Activated CD8-positive, alpha-beta T cell treated with anti-CD3 and anti-CD28 coated beads, Interleukin-2, amount 10 ng/mL, durations not matched to agents 7 days and 5 days (primary cell): ENCODE measurements at regions not wholly inside any gene's neighbourhood (a gene's known extent, or its start where the extent isn't known, plus 50 kb on each side); places are given as distances from the start of the nearest gene placed in this dataset.
"Not testable (repeated sequence)": the region's sequence is repeated elsewhere in the genome, so short reads cannot be mapped to it uniquely, and the experiment has no call there.

Experiments
- ATAC-seq: fragments of 150-1000 bp; cut with Tn5 transposase; one replicate; pipeline ENCODE4 v1.10.0; 2021; ENCODE audit warnings: moderate library complexity
- CTCF ChIA-PET: fragments of 350-600 bp; sonication (Branson Sonifier 250); formaldehyde crosslinking; loops from one replicate; lab custom pipeline; 2021; ENCODE audit warnings: antibody characterized with exemption; lab: Charles Lee
- POLR2A ChIA-PET: fragments of 350-600 bp; sonication (Branson Sonifier 250); formaldehyde crosslinking; loops from one replicate; lab custom pipeline; 2021; ENCODE audit warnings: antibody characterized with exemption; lab: Charles Lee
- DNase-seq: peaks from one replicate; pipeline ENCODE4 v3.0.0-alpha.2; 2020
- H3K27ac Mint-ChIP-seq: one replicate; pipeline ENCODE4 v1.8.0; 2021; ENCODE audit warnings: mild to moderate bottlenecking, mixed read lengths
- H3K27me3 Mint-ChIP-seq: one replicate; pipeline ENCODE4 v1.8.0; 2021; ENCODE audit warnings: low read depth, mixed read lengths
- H3K36me3 Mint-ChIP-seq: one replicate; pipeline ENCODE4 v1.8.0; 2021; ENCODE audit warnings: low read depth, mixed read lengths
- H3K4me1 Mint-ChIP-seq: one replicate; pipeline ENCODE4 v1.8.0; 2021; ENCODE audit warnings: low read depth, mixed read lengths
- H3K4me3 Mint-ChIP-seq: one replicate; pipeline ENCODE4 v1.8.0; 2021; ENCODE audit warnings: mild to moderate bottlenecking, mixed read lengths
- H3K9me3 Mint-ChIP-seq: one replicate; pipeline ENCODE4 v1.8.0; 2022; ENCODE audit warnings: mixed read lengths; ENCODE audit not compliant: insufficient read depth

DNA sequence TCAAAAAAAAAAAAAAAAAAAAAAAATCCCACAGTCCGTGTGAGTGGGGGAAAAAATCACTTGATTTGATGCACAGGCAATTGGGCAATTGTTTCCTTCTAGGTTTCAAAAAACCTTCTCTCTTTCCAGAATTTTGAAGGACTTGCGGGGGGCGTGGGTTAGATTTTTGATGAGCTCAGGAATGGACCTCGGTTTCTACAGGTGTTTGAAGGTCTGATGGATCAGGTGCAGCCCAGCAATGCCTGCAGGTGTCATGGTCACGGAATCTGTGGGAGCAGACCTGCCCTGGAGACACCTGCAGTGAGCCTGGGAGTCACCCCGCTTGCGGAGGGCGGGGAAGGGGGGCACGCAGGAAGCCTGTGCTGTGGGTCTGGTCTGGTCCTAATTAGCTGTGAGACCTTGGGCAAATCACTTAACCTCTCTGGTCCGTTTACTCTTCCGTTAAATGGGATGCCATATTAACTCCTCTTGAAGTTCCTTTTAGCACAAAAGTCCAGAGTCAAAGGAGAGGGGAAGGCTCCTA, 174.2 kb downstream of the IRF8 start:
- ATAC-seq (no peak), DNase-seq (no peak)
- Mint-ChIP-seq H3K9me3 (no peaks in the 10 kb centered on the region), H3K4me1 (no peaks in the 10 kb centered on the region), H3K36me3 (no peaks in the 10 kb centered on the region), H3K27ac (no peak overlapping the region), H3K4me3 (no peak overlapping the region), H3K27me3 (peaks cover 7% of the 10 kb centered on the region)
- POLR2A ChIA-PET, result no interaction called here
- CTCF ChIA-PET, result interaction anchor here (0.6 to 2.5 kb wide), 7 partner anchors 9 to 1891 kb away, joined by 3 to 11 read pairs (median 3); no protein-coding TSS in a partner anchor

DNA sequence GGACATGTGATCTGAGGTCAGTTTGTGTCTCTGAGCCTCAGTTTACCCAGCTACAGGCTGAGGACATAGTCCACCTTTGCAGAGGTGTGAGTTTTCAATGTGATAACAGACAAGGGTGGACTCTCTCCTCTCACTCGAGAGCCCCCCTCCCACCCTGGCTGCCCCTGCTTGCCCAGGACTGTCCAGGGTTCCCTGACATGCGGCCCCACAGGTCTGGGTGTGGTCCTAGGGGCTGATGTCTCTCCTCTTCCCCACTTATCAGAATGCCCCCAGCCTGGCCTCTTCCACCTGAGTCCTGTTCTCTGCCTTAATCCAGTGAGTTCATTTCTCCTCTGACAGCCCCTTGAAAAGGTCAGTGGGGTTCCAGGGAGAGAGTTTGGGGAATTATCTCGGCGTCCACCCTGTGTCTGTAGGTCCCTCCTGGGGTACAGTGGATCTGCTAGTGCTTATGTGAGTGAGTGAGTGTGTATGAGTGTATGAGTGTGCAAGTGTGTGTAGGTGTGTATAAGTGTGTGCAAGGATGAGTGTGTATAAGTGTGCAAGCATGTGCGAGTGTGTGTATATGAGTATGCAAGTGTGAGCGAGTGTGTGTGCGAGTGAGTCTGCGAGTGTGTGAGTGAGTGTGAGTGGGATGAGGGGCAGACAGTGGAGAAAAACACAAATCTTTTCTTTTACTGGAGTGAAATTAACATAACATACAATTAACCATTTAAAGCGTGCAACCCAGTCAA, 175.0 kb downstream of the IRF8 start:
- ATAC-seq (no peak), DNase-seq (no peak)
- POLR2A ChIA-PET, result no interaction called here
- Mint-ChIP-seq H3K27me3 (peaks cover 7% of the 10 kb centered on the region), H3K4me1 (no peaks in the 10 kb centered on the region), H3K9me3 (no peaks in the 10 kb centered on the region), H3K4me3 (no peak overlapping the region), H3K27ac (no peak overlapping the region), H3K36me3 (no peaks in the 10 kb centered on the region)
- CTCF ChIA-PET, result interaction anchor here (1.4 to 2.5 kb wide), 3 partner anchors 10 to 444 kb away, joined by 5 to 11 read pairs (median 7); no protein-coding TSS in a partner anchor

DNA sequence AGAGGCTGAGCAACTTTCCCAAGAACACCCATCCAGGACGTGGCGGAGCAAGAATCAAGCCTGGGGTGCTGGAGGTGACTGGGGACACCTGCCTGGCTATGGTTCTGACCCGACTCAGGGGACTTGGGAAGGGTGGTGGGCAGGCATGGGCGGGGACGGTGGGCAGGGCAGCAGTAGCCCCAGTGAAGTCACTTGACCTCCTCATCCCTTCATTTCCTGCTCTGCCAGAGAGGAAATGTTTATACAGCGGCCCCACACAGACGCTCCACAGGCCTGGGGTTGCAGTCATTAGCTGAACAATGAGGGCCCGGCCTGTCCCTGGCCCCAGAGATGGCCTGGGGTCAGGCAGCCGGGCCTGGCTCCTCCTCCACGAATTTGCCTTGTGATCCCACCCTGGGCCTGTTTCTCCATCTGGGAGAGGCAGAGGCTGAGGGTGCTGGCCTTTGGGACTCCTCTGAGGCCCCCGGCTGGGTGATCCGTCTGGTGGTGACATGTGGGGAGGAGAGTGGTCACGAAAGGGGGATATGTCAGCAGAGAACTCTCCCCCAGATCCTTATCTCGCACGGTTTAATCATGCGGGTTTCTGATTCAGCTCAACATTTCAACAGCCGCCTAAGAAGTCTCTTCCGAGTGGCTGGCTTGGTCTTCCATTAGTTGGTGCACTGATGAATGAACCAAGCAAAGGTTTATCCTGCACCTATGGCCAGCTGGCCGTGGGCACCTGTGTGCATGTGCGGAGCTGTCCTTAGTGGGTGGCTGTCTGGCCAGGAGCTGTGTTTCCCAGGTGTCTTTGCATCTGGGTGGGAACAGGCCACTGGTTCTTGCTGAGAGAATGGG, 175.9 kb downstream of the IRF8 start:
- ChIA-PET POLR2A (no interaction called here), CTCF (no interaction called here)
- Mint-ChIP-seq H3K4me1 (no peaks in the 10 kb centered on the region), H3K36me3 (no peaks in the 10 kb centered on the region), H3K27ac (no peak overlapping the region), H3K9me3 (no peaks in the 10 kb centered on the region), H3K4me3 (no peak overlapping the region), H3K27me3 (peaks cover 5% of the 10 kb centered on the region)
- DNase-seq (no peak), ATAC-seq (no peak)

DNA sequence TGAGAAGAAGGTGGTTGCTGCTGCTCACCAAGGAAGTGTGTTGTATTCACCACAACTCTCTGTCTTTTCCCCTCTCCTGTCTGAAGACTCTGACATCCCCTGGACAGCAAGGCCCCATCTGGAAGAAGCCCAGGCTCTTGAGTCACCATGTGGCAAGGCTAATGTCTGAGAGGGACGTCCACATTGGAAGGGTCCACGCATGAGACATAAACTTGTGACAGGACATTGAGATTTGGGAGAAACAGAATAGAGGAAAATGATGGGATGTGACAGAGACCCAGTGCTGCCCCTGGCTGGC, 176.5 kb downstream of the IRF8 start:
- CTCF ChIA-PET, result no interaction called here
- Mint-ChIP-seq H3K27me3 (peaks cover 8% of the 10 kb centered on the region), H3K36me3 (no peaks in the 10 kb centered on the region), H3K9me3 (no peaks in the 10 kb centered on the region), H3K4me1 (no peaks in the 10 kb centered on the region), H3K4me3 (no peak overlapping the region), H3K27ac (no peak overlapping the region)
- no peak for ATAC-seq
- POLR2A ChIA-PET, result no interaction called here
- no peak for DNase-seq

DNA sequence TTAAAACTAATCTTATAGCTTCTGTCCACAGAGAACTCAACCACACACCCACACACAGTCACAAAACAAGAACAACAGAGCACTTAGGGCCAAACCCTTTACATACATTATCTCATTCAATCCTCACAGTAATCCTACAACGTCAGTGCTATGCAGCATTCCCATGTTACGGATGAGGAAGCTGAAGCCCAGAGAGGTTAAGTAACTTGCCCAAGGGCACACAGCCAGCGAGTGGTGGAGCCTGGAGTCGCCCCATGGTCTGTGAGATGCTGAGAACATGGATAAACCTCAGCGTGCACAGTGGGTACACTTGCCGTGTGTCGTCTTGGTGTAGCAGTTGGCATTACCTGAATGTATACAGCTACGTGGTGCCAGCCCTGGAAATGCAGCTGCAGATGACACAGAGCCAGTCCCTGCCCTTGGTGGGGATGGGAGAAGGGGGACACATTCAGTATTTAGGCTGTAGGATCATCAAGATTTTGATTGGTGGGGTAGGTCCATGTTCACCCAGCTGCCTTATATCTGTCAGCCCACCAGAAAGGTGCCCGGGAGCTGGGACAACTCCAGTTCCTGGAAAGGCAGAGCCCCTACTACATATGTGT, 177.0 kb downstream of the IRF8 start:
- no peaks in the 10 kb centered on the region for H3K36me3 Mint-ChIP-seq
- no peak for ATAC-seq
- CTCF ChIA-PET, result no interaction called here

DNA sequence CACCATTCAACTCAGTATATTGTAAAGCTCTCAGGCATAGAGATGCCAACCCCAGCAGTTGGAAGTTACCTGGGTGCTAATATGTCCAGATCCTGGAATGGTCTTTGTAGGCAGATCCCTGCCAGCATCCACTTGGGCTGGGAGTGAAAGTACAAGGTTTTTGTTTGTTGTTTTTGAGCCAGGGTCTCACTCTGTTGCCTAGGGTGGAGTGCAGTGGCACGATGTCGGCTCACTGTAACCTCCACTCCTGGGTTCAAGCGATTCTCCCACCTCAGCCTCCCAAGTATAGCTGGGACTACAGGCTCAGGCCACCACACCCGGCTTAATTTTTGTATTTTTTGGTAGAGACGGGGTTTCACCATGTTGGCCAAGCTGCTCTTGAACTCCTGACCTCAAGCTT, 177.6 kb downstream of the IRF8 start:
- Mint-ChIP-seq H3K27me3 (peaks cover 11% of the 10 kb centered on the region), H3K36me3 (no peaks in the 10 kb centered on the region), H3K9me3 (no peaks in the 10 kb centered on the region), H3K27ac (no peak overlapping the region), H3K4me3 (no peak overlapping the region), H3K4me1 (no peaks in the 10 kb centered on the region)
- ChIA-PET CTCF (no interaction called here), POLR2A (no interaction called here)
- ATAC-seq (no peak), DNase-seq (no peak)

More for the DNA sequence above, 177.0 kb downstream of the IRF8 start:
- DNase-seq, result no peak
- Mint-ChIP-seq H3K4me3 (no peak overlapping the region), H3K27me3 (peaks cover 11% of the 10 kb centered on the region), H3K4me1 (no peaks in the 10 kb centered on the region), H3K27ac (no peak overlapping the region), H3K9me3 (no peaks in the 10 kb centered on the region)
- POLR2A ChIA-PET, result no interaction called here

DNA sequence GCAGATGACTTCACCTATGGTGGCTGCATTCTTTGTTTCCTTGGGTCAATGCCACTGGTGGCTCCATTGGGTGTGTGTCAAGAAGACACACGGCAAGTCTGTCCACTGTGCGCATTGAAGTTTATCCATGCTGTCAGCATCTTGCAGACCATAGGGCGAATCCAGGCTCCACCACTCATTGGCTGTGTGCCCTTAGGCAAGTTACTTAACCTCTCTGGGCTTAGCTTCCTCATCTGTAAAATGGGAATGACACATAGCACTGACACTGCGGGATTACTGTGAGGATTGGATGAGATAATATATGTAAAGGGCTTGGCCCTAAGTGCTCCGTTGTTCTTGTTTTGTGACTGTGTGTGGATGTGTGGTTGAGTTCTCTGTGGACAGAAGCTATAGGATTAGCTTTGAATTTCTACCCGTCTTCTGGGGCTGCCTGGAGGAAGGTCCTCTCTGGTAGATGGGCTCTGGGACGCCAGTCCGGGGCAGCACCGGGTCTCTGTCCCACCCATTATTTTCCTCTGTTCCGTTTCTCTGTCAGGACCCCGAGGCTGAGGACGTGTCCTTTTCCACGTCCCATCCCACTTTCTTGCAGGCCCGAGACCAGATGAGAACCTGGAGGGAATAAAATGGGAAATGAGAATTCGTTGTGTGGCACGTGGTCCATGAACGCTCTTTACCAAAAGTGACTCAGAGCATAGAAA, 178.4 kb downstream of the IRF8 start:
- Mint-ChIP-seq H3K27me3 (peaks cover 9% of the 10 kb centered on the region), H3K27ac (no peak overlapping the region), H3K4me3 (no peak overlapping the region), H3K9me3 (no peaks in the 10 kb centered on the region), H3K36me3 (no peaks in the 10 kb centered on the region), H3K4me1 (no peaks in the 10 kb centered on the region)
- POLR2A ChIA-PET, result interaction anchor here (0.7 kb wide), 1 partner anchor 527 kb away, joined by 4 read pairs; no protein-coding TSS in a partner anchor
- CTCF ChIA-PET, result no interaction called here
- no peak for DNase-seq
- ATAC-seq, result no peak

DNA sequence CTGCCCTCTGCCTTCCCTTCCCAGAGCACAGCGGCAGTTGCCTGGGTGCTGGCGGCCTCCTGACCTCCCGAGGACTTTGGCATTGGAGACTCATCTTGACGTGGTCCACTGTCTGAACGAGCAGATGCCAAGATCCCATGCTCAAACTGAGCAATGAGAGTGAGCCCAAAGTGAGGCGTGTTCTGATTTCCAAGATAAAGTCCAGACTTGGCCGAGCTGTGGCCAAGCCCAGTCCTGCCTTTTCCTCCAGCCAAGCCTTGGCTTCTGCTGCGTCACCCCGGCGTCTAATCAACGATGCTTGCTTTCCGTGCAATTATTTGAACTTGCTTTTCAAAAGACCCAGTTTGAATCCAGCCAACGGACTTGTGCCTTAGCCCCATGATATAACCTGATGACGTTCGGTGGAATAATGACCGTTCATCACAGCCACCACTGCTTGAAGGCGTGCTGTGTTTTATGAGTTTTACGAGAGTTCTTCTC, 179.2 kb downstream of the IRF8 start:
- ChIA-PET POLR2A (interaction anchor here (0.7 kb wide), 1 partner anchor 526 kb away, joined by 4 read pairs; no protein-coding TSS in a partner anchor), CTCF (no interaction called here)
- DNase-seq, result no peak

DNA sequence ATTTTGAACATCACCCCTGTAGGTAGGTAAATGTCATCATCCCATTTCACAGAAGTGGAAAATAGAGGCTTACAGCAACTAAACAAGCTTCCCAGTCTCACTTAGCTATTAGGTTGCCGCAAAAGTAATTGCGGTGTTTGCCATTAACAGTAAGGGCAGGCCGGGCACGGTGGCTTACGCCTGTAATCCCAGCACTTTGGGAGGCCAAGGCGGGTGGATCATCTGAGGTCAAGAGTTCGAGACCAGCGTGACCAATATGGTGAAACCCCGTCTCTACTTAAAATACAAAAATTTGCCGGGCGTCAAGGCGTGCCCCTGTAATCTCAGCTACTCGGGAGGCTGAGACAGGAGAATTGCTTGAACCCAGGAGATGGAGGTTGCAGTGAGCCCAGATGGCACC, 179.7 kb downstream of the IRF8 start:
- ATAC-seq, CTCF ChIA-PET: not testable (repeated sequence)

More for the DNA sequence above, 179.2 kb downstream of the IRF8 start:
- Mint-ChIP-seq H3K27me3 (peaks cover 8% of the 10 kb centered on the region), H3K36me3 (no peaks in the 10 kb centered on the region), H3K4me3 (no peak overlapping the region), H3K4me1 (no peaks in the 10 kb centered on the region), H3K27ac (no peak overlapping the region), H3K9me3 (no peaks in the 10 kb centered on the region)
- ATAC-seq, result no peak

DNA sequence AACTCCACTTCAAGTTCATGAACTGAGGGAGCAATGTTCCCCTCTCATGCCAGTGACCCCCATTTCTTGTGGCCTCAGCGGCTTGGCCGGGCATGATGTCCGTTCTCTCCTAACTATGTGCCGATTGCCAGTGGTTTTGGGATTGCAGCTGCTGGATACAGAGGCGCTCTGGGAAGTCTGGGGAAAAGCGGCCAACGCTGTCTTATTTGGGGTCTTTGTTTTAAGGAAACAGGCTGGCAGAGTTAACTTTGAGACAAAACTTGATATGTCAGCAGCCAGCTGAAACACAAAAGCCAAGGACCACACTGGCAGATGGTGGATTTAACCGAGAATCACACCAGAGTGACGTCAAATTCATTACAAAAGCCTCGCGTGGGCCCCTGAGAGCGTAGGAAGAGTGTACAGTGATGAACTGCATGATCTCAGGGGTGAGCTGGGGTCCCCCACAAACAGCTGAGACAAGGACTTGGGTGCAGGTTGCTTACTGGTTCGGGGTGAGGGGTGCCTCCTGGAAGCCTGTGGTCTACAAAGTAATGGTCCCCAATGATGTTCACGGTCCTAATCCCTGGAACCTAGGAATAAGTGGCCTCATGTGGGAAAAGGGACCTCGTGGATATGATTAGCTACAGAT, 180.4 kb downstream of the IRF8 start:
- no peak overlapping the region for H3K27ac Mint-ChIP-seq
- POLR2A ChIA-PET, result no interaction called here
- no peaks in the 10 kb centered on the region for H3K9me3 Mint-ChIP-seq
- H3K36me3 Mint-ChIP-seq, result no peaks in the 10 kb centered on the region
- H3K4me1 Mint-ChIP-seq, result no peaks in the 10 kb centered on the region
- no peak overlapping the region for H3K4me3 Mint-ChIP-seq
- CTCF ChIA-PET, result no interaction called here
- H3K27me3 Mint-ChIP-seq, result peaks cover 8% of the 10 kb centered on the region
- ATAC-seq (no peak), DNase-seq (no peak)

More for the DNA sequence above, 179.7 kb downstream of the IRF8 start:
- H3K27me3 Mint-ChIP-seq, H3K36me3 Mint-ChIP-seq, H3K4me3 Mint-ChIP-seq, H3K9me3 Mint-ChIP-seq, H3K27ac Mint-ChIP-seq, DNase-seq, H3K4me1 Mint-ChIP-seq, POLR2A ChIA-PET: not testable (repeated sequence)
